ENCODE measurements at regions not wholly inside any gene's neighbourhood (a gene's known extent, or its start where the extent isn't known, plus 50 kb on each side); places are given as distances from the start of the nearest gene placed in this dataset.

DNA sequence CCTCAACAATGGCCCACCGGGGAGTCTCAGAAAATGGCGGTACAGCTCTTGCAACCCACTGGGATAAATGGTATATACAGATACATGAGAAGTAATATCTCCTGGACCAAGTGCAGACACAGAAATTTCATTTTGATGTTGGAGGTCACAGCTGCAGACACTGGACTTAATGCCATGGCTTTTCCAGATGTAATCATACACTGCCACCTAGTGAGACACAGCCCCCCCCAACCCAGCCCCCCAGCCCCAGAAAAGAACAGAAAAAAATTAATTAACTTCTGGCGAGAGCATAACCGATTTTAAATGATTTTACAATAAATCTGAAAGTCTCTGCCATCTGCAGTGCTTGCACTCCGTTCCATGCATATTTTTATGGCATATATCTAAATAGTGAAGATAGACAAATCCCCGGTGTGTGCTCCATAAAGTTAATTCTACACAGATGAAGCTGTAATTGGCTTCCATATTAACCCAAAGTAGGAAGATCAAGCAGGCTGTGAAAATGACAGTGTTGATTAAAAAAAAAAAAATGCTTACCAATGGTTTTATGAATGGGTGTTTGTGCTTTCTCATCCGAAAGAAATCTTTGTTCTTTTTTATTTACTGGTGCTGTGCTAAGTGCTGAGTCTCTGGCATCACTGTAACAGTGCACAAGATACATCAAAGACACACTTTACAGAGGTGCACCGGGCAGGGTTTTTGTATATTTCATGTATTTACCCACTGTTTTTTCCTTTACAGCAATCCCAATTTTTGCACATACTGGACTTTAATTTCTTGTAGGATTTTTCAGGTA, 804.1 kb downstream of the TFAP2A start:
- TF ChIP-seq, protein P1, sequence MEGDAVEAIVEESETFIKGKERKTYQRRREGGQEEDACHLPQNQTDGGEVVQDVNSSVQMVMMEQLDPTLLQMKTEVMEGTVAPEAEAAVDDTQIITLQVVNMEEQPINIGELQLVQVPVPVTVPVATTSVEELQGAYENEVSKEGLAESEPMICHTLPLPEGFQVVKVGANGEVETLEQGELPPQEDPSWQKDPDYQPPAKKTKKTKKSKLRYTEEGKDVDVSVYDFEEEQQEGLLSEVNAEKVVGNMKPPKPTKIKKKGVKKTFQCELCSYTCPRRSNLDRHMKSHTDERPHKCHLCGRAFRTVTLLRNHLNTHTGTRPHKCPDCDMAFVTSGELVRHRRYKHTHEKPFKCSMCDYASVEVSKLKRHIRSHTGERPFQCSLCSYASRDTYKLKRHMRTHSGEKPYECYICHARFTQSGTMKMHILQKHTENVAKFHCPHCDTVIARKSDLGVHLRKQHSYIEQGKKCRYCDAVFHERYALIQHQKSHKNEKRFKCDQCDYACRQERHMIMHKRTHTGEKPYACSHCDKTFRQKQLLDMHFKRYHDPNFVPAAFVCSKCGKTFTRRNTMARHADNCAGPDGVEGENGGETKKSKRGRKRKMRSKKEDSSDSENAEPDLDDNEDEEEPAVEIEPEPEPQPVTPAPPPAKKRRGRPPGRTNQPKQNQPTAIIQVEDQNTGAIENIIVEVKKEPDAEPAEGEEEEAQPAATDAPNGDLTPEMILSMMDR (conservative IDR thresholded peaks at IDR 0.05; ENCODE audit: control insufficient read depth, insufficient read depth, low read depth, low read length), result no peak
- no peak overlapping the region for H3K4me3 ChIP-seq (ENCODE audit: control insufficient read depth, low read depth, low read length)
- DNase-seq (ENCODE audit: low read depth), result no peak

DNA sequence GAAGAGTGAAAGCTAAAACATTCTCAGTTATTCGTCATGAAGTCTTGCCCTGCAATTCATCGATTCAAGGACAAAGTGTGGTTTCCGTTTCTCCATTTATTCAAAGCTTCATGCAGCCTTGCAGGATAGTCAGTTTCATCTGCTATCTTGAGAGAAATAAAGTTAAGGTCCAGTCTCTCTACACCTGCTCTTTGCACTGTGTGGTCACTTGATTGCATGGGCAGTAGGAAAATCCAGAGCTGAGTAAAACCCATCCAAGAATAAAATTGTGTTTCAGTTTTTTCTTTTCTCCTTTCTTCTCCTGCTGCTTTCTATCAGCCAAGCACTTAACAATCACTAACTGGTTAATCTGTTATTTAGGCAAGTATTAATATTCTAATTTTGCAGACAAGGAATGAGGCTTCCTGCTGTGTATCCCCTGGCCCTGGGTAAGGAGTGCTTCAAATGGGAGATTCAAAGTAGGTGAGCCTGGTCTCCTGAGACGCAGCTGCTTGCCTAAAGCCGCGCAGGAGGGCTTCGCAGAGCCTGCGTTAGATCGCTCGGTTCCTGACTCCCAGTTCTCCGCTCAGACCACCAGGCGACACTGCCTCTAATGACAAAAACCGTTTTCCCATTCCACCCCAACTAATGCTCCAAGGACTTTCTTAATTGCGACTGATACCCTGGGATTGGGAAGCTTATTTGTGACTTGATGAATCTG, 808.3 kb downstream of the TFAP2A start:
- H3K4me3 ChIP-seq (ENCODE audit: control insufficient read depth, low read depth, low read length), result no peak overlapping the region
- TF ChIP-seq, protein P1 (conservative IDR thresholded peaks at IDR 0.05; ENCODE audit: control insufficient read depth, insufficient read depth, low read depth, low read length), result no peak
- DNase-seq (ENCODE audit: low read depth), result no peak

DNA sequence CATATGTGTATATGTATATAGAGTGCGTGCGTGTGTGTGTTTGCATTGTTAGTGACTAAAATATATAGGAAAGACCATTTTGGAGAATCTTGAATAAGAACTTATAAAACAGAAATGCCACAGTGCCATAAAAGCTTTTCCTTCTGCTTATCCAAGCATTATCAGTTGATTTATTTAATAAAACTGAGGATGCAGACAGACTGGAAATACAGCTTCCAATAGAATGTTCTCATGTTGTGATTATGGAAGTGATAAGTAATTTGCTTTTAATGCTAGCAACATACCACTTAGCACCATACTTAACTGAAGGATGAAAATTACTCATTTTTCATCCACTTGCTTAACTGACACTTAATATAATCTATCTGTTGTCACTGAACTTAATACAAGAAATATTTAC, 820.1 kb downstream of the TFAP2A start:
- TF ChIP-seq, protein P1 (conservative IDR thresholded peaks at IDR 0.05; ENCODE audit: control insufficient read depth, insufficient read depth, low read depth, low read length), result no peak
- H3K4me3 ChIP-seq (ENCODE audit: control insufficient read depth, low read depth, low read length), result no peak overlapping the region
- no peak for DNase-seq (ENCODE audit: low read depth)

DNA sequence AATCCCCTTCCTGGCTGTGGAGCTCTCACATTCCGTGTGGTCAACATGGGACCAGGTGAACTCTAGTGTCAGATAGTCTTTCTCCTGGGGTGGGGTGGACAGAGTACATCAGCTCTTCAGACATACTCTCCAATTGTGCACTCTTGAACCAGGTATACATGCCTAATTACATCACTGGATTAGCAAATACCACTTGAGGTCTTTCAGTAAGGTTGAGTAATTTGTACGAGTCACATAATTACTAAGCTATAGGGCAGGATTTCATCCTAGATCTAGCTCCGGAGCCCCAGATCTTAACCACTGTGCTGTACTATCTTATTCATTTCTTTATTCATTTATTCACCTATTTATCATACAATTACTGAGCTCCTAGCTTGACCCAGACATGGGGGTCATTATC, 821.3 kb downstream of the TFAP2A start:
- DNase-seq (ENCODE audit: low read depth), result no peak
- H3K4me3 ChIP-seq (ENCODE audit: control insufficient read depth, low read depth, low read length), result no peak overlapping the region
- TF ChIP-seq, protein P1 (conservative IDR thresholded peaks at IDR 0.05; ENCODE audit: control insufficient read depth, insufficient read depth, low read depth, low read length), result no peak

DNA sequence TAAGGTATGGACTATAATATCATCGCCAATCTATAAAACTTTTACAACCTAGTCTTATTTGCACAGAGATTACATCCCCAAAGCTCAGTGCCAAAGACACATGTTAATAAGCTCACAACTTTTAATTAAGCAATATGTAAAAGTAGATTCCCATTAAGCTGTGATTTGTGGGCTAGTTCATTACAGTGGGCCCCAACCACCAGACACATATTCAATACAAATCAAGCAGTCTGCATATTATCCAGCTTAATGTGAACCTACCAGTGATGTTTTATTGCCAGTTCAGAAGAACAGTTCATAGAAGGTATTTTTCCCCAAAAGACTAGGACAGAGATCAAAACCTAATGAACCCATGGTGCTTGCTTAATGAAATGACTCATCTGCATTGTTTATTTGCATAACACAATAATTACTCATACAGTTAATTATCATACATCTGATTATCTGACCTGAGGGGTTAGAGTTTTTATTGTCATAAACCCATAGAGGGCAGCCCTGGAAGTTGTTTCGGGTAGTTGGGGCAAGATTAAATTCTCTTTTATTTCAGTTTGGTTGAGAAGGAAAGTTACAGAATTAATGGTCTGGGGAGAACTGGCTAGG, 831.0 kb downstream of the TFAP2A start:
- no peak overlapping the region for H3K4me3 ChIP-seq (ENCODE audit: control insufficient read depth, low read depth, low read length)
- TF ChIP-seq, protein P1 (conservative IDR thresholded peaks at IDR 0.05; ENCODE audit: control insufficient read depth, insufficient read depth, low read depth, low read length), result no peak
- DNase-seq (ENCODE audit: low read depth), result no peak

DNA sequence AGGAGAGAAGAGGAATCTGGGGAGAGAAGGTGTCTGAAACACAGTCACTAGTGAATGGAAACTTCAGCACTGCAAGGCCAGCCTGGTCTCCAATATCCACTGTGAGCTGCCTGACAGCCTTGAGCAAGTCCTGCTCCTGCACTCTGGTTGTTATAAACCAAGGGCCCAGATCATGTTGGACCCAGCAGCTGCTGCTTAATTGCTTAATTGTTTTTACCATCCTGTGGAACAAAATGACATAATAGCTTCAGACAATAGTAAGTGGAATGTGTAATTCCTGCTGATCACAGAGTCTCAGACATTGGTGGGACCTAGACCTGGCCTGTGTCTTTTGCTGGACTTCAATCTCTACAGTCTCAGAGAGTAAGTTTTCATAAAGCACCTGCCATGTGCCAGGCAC, 833.7 kb downstream of the TFAP2A start:
- TF ChIP-seq, protein P1 (conservative IDR thresholded peaks at IDR 0.05; ENCODE audit: control insufficient read depth, insufficient read depth, low read depth, low read length), result no peak

More for the DNA sequence above, 833.7 kb downstream of the TFAP2A start:
- no peak for DNase-seq (ENCODE audit: low read depth)
- H3K4me3 ChIP-seq (ENCODE audit: control insufficient read depth, low read depth, low read length), result no peak overlapping the region
